ENCODE measurements at regions not wholly inside any gene's neighbourhood (a gene's known extent, or its start where the extent isn't known, plus 50 kb on each side); places are given as distances from the start of the nearest gene placed in this dataset.
"Not testable (repeated sequence)": the region's sequence is repeated elsewhere in the genome, so short reads cannot be mapped to it uniquely, and the experiment has no call there.

DNA sequence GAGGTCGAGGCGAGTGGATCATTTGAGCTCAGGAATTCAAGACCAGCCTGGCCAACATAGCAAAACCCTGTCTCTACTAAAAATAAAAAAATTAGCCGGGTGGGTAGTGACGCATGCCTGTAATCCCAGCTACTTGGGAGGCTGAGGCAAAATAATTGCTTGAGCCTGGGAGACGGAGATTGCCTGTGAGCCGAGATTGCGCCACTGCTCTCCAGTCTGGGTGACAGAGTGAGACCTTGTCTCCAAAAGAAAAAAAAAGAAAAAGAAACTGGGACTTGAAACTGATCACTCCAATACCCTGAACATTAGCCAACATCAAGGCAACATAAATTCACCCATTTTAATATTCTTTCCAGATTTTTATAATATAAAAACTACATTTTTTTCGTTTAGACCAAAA lies 874.6 kb upstream of the MBL2 start:
- not testable (repeated sequence) for ATAC-seq

DNA sequence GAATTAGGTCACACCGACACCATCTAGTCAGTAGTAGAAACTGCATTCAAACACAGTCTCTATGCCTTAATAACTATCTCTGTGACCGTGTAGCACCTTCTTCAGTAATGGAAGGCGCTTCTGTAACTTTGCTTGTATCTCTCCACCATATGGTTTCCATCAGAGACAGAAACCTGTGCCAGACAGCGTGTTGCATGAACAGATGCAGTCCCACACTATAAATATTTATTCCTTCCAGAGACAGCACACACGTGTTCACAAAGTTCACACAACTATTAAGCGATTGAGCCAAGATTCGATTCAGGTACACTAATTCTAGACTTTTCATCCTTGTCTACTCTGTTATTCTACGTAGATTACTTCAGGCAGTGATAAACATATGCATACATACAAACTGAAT lies 873.9 kb upstream of the MBL2 start:
- ATAC-seq: no peak

DNA sequence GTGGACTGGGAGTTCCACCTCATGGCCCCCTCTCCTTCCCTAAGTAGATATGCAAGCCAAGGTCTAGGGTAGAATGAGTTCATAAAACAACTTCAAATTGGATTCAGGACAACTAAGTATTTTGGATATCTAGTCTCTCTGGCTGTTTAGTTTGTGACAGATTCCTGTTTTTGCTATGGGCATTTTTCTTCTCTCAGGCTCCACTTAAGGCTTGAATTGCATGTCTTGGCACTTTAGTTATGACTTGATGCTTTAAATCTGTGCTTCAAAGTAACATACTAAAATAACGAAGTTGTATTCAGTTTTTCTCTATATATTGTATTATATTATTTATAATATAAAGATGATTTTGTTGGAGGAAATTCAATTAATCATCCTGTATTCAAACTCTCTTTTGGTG lies 873.4 kb upstream of the MBL2 start:
- ATAC-seq: no peak

DNA sequence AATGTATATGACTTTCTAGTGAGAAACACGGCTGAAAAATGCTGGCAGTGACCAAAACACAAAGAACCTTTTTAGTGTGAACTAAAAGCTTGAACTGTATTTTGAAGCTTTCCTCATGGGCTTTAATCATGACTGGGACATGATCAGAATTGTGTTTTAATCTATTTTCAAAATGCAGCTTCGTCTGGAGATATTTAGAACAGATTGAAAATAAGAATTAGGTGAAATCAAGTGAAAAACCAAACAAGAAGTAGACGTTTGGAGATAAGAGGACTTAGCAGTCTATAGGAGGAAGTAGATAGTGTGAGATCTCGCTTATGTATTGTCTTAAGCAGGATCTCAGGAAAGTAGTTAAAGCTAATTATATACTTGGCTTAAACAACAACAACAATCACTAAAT lies 865.4 kb upstream of the MBL2 start:
- ATAC-seq: no peak

DNA sequence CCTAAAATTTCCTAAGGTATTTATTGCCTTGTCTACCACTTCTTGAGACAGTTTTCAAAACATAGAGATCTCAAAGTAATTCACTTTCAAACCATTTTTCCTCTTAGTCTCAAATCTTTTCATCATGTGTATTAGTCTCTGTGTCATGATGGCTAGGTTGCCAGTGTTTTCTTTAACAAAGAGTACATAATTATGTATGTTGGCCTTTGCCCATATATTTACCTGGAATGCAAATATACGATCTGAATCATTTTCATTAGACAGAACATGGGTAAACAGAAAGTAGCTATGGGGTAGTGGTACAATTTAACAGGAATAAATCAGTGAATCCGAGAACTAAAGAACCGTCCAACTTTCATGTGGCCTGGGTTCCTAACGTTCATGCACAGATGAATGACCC lies 852.1 kb upstream of the MBL2 start:
- no peak for ATAC-seq

DNA sequence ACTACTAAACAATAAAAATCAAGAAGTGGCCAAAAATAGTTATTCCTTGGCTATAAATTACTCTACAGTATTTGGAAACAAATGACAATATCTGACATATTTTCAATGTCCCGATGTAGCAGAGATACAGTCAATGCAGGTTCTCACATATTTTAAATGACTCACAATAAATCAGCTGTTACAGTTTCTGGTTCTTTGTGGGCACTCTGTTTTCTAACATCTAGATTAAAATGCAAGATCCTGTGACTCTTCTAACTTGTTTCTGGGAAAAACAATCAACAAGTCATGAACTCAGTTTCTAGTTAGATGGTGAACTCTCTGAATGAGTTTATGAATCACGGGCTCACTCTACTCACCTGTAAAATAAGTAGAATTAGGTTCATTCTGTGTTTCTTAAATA lies 849.6 kb upstream of the MBL2 start:
- ATAC-seq: no peak

DNA sequence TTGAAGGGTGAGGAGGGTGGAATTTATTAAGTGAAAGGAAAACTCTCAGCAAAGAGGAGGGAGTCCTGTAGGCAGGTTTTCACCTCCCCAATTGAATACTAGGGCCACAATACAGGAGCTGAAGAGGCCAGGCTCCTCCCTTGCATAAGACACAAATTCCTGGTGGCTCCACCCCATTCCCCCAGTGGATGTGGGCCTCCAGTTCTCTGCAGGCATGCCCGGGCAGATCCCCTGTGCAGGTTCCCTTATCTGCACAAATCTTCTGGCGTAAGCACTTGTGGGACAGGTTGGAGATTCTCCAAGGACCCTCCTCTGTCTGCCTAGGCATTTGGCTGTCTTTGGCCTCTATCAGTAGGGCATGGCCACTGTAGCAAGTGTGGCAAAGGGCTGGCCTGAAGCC lies 847.1 kb upstream of the MBL2 start:
- no peak for ATAC-seq

DNA sequence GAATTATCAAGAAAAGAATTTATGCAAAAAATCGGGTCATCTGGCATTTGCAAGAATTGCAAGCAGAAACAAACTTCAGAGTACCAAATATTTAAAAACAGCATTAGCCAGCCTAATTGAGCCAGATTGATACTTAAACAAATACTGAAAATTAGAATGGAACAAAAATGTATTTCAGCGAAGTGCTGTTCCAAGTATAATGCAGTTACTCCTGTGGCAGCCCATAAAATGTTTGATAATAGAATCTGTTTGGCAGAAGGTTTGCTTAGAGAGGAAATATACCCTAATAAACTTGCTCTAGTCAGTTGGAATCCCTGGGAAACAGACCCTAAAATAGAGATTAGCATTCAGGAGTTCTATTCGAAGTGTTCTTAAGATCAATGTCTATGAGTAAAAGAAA lies 835.1 kb upstream of the MBL2 start:
- ATAC-seq: no peak

DNA sequence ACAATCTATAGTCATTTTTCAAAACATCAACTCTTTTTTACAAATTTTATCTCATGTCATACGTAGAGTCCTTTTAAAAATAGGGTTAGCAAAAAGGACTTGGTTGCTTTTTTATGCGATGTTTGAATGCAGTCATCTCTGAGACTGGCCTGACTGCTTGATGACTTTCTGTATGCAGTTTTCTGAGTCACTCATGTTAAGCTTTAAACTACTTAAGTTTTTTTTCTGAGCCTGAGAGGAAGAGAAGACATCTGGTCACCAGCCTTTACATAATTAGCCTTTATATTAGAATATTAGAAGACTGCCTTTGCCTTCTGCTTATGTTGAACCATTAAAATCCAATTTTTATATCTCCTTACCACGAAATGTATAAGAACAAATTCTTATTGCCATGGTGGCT lies 834.4 kb upstream of the MBL2 start:
- ATAC-seq: no peak

DNA sequence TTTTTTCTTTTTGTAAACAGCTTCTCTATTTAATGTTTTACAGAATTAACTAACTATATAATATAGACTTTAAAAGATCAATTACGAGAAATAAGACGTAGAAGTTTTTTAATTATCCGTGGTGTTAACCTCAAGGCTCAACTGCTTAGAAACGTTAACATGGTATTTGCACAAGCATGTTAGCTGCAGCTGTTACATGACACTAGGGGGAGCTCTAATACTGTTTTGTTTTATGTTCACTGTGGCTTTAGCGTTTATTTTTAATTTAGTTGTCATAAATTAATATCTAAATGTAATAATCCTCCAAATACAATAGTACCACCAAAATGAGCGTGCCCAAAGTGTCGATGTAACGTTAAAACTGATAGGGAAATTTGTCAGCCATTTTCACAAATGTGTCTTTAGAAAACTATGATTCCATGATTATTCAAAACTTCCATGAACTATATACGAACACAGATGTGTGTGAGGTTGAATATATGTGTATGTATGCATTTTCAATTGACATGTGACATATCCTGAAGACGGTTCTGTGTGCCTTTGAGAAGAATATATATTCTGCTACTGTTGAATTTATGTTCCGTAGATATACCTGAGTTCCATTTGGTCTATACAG lies 828.8 kb upstream of the MBL2 start:
- ATAC-seq: no peak

DNA sequence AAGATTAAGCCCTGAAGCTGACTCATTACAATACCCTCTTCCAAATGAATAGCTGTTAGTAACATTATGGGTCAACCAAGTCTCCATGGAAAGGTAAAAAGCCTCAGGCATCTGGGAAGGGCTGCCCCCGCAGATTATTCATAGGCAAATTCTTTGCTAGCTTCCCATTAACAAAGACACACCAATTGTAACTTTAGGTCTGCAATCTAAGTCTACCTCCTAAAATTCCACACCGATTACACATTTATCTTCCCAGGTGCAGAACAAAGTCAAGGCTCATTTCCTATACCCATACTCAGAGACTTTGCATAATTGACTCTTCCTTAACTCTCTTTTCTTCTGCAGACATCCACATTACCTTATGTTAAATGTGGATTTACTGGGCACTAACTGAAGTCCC lies 826.3 kb upstream of the MBL2 start:
- peak; percentile 18 for ATAC-seq

DNA sequence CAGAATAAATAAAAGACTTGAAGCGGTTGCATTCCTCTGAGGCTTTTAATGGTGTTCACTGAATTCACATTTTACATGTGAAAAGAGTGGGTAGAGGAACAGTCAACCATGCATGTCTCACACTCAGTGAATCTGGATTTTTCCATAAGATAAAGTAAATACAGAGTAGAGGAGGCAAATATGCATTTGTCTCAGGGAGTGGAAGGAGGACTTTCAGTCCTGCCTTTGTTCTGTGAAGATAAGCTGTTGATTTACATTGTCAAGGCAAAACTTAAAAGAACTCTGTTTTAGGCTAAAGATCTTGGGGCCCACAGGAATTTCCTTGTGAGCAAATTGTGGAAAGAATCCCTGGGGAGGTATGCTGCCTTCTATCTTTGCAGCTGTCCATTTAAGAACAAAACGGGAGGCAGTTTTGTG lies 825.3 kb upstream of the MBL2 start:
- no peak for ATAC-seq

DNA sequence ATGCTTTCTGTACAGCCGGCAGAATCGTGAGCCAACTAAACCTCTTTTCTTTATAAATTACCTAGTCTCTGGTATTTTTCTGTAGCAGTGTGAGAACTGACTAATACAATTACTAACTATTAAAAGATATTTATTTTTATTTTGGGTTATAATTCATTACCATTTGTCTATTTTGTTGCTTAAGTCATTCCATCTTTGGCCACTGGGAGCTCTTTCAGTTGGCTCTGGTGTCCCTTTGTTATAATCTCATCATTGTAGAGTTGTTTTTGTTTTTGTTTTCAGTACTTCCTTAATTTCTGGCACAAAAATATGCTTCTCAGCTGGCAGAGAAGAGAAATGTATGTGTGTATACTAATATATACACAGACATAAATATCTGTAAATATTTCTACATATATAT lies 807.9 kb upstream of the MBL2 start:
- no peak for ATAC-seq

DNA sequence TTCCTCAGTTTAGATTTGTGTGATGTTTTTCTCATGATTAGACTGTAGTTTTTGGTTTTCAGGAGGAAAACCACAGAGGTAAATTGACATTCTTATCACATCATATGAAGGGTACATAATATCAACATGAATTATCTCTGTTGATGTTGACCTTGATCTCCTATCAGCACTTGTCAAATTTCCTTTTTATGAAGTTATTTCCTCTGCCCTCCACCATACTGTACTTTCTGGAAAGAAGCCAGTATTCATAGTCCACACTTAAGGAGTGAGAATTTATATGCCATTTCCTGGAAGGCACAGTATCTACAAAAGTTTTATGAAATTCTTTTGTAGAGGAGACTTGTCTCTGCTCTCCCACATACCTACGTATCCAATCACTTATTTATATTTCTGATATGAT lies 807.2 kb upstream of the MBL2 start:
- ATAC-seq: no peak

DNA sequence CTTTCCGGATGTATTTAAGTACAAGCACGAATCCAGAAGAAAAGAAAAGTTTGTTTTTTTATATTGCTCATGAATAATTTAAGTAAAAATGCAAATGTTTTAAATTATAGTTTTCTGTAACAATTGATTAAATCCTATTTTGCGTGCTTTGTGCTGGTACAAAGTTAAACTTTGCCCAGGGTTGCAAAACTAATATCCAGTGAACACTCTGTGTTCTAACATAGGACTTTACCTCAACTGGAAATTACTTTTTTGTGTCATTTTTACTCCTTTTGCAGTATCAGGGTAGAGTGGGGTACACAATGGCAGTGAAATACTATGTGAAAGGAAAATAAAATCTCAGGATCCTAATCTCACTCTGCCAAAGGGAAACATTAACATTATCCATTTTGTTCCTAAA lies 801.4 kb upstream of the MBL2 start:
- ATAC-seq: no peak

DNA sequence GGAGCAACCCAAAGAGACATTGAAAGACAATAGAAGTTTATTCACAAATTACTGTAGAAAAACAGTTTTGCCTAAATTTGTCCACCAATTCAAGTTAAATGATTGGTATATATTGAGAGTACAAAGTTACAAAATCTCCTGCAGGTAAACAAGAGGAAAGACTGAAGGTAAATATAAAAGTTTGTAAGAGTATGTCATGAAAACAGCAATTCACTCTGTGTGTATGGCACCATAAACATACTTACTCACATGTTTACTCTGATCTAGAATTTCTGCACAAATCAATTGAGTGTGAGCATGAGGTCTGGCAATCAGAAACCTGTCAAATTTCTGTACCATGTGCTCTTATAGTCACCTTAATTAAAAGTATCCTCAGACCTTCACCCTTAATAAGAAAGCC lies 800.9 kb upstream of the MBL2 start:
- ATAC-seq: no peak

DNA sequence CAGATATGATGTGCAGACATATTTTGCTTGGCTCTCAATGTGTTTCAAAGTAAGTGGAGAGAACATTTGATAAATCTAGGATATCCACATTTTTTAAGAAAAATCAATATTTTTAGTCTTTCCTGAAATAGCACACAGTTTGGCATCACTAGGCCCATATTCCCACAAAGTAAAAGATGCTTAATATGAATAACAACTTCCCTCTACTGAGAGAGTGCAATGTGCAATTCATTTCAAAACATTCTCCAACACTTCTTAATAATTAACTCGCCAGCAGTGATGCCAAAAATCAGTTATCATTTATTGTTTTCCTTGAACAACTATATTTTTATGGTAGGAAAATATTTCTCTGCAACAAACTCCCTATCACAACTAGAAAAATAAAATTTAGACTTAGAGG lies 800.2 kb upstream of the MBL2 start:
- ATAC-seq: no peak

DNA sequence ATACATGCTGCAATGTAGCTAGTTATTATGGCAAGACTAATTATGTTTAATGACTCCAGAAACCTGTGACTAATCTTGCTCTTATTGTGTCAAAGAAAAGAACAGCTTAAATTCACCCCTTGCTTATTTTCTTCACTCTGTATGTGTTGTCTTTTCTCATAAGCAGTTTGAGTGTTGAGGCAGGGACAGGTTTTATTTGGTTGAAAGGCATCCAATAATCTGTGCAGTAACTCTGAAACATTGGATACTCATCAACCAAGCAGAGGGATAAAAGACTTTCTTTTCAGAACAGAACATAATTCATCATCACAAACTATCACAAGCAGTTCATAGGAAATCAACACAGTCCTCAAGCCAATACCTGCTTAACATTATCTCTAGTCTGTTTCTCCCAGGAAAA lies 797.6 kb upstream of the MBL2 start:
- no peak for ATAC-seq

DNA sequence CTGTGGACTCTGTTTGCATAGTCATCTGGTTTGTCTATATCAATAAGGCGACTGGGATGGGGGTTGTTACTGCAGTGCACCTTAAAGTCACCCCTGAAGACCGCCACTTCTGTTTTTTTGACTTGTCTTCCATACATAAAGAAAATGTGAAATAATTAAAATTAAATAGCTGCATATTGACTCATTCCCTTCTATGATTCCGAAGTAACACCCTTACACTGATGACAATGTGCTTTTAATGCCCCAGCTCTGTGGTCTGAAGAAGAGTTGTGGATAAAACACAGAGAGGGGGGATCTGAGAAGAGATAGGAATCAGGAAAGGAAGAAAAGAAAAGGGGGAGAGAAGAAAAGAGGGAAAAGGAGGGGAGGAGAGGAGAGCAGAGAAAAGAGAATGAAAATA lies 796.9 kb upstream of the MBL2 start:
- no peak for ATAC-seq

DNA sequence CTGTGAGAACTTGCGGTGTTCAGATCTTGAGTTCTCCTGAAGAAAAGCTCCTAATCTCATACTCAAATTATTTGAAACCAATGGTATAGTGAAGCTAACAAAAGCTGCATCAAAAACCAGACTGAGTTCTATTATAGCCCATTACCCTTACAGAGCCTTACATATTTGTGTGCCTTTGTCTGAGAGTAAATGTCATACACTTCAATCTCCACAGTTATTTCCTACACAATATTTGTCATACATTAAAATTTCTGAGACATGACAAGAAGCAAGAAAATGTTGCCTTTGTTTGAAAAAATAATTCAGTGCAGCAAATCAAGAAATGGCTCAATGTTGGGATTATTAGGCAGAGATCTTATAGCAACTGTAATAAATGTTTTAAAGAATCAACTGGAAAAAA lies 776.1 kb upstream of the MBL2 start:
- no peak for ATAC-seq

DNA sequence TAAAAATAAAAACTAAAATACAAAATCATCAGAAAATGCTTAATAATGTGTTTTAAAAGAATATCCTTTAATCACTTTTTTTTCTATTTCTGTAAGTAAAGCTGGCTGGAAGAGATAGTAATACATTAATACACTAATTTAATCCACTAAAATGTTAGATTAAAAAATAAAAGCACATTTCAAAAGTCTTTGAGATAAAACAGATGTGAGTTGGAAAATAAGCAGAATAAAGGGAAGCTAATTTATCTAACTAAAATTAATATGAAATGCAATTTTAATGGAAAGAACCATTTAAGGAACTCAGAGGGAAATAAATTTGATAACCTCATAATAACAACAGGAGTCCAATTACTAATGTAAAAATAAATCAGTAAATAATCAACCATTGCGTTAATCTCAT lies 774.8 kb upstream of the MBL2 start:
- ATAC-seq: no peak

DNA sequence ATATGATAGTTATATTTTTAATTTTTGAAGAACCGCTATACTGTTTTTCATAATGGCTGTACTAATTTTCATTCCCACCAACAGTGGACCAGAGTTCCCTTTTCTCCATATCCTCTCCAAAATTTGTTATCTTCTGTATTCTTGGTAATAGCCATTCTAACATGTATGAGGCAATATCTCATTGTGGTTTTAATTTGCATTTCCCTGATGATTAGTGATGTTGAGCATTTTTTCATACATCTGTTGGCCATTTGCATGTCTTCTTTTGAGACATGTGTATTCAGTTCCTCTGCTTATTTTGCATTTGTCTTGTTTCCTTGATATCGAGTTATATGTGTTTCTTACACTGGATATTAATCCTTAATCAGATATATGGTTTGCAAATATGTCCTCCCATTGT lies 770.8 kb upstream of the MBL2 start:
- ATAC-seq: no peak

DNA sequence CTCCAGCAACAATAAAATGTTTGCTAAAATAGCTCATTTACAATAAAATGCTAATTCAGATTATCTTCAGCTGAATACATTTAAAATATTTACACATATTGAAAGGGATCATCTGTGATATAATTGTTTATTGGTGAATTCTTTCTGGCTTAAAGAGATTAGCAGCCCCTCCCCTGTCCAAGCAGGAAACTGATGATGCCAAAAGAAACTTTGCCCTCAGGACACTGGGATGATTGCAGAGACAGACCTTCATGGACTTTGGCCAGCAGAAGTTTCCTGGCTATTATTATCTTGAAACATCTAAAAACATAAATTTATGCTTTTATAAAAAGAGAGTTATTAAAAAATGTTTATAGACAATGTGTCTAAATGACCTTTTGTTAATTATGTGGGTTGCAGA lies 764.9 kb upstream of the MBL2 start:
- no peak for ATAC-seq

DNA sequence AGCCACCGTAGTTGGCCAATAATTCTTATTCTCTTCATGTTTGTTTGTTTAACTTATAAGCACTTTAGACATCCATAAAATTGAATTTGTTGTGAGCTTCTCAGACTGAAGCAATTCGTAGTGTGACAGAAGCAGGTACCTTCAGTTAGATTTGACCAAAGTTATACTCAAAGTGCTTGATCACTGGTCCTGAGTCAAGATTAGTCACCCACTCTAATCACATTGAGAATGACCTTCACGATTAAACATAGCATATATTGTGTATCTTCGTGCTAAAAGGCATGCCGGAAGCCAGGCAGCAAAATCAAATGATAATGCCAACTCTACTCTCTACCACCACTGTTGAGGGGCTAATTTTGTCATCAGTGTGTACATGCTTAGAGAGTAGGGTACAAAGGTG lies 763.7 kb upstream of the MBL2 start:
- ATAC-seq: no peak

DNA sequence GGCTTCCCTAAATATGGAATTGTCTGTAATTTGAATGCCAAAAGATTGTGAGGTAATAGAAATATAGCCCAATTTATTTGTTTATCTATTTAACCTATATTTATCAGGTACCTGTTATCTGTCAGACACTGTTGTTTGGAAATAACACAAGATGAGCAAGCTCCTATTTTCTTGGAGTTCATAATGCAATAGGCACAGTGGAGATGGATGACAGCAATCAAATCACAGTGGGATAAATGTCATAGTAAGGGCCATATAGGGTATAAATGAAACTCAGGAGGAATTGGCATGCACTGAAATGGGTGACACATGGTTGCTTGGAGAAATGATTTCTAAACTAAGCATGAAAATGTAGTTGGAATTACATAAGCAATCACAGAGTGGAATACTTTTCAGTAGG lies 761.8 kb upstream of the MBL2 start:
- ATAC-seq: no peak

DNA sequence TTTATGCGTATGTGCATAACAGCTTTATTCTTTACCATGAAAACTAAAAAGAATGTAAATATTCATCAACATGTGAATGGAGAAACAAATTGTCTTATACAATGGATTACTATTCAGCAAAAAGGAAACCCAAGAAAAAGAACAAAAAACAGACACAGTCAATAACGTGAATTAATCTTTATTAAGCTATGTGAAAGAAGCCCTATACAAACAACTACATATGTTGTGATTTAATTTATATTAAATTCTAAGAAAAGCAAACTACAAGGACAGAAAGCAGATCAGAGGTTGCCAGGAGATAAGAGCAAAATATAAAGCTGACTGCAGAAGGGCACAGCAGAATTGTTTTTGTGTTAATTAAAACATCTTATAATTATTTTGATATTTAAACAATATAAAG lies 756.4 kb upstream of the MBL2 start:
- ATAC-seq: no peak
